ENCODE measurements at regions not wholly inside any gene's neighbourhood (a gene's known extent, or its start where the extent isn't known, plus 50 kb on each side); places are given as distances from the start of the nearest gene placed in this dataset.

- ATAC-seq (no peak), FAIRE-seq (no peak), DNase-seq (ENCODE audit: extremely low read depth in 1 of 4, low spot score in 3 of 4) (no peak)
- no peak overlapping the region for H3K4me2 ChIP-seq (ENCODE audit: insufficient read depth, low read length)
- in situ Hi-C loops (cut with MboI) (loop anchor here (5.0 kb wide), 1 partner anchor 393 kb away; no protein-coding TSS in a partner anchor), intact Hi-C loops (cut with micrococcal nuclease) (loop anchor here (5.0 kb wide), 1 partner anchor 343 kb away; the partner anchor contains the start of gene MID1IP1)
- H3K9ac ChIP-seq (ENCODE audit: insufficient read depth in 1 of 2, low read depth in 2 of 2, low read length in 2 of 2): no peak overlapping the region
- no peaks in the 10 kb centered on the region for H3K79me2 ChIP-seq (ENCODE audit: control insufficient read depth, insufficient read depth, low read length)
- 0 out of 5 replicates have a peak, but pooled peaks cover 0 to 5% of the 10 kb centered on the region in 2 experiments for H3K27me3 ChIP-seq (ENCODE audit: control insufficient read depth in 2 of 2, insufficient read depth in 2 of 2, low read length in 2 of 2)
- no peak overlapping the region for H2AFZ ChIP-seq (ENCODE audit: low read depth, low read length)
- no peak for TF ChIP-seq ZC3H11A (IDR thresholded peaks at IDR 0.05; ENCODE audit: low read depth, low read length)
- no peak for TF ChIP-seq ZNF124 (CRISPR knock-in tag; IDR thresholded peaks at IDR 0.05)
- TF ChIP-seq, protein P1, sequence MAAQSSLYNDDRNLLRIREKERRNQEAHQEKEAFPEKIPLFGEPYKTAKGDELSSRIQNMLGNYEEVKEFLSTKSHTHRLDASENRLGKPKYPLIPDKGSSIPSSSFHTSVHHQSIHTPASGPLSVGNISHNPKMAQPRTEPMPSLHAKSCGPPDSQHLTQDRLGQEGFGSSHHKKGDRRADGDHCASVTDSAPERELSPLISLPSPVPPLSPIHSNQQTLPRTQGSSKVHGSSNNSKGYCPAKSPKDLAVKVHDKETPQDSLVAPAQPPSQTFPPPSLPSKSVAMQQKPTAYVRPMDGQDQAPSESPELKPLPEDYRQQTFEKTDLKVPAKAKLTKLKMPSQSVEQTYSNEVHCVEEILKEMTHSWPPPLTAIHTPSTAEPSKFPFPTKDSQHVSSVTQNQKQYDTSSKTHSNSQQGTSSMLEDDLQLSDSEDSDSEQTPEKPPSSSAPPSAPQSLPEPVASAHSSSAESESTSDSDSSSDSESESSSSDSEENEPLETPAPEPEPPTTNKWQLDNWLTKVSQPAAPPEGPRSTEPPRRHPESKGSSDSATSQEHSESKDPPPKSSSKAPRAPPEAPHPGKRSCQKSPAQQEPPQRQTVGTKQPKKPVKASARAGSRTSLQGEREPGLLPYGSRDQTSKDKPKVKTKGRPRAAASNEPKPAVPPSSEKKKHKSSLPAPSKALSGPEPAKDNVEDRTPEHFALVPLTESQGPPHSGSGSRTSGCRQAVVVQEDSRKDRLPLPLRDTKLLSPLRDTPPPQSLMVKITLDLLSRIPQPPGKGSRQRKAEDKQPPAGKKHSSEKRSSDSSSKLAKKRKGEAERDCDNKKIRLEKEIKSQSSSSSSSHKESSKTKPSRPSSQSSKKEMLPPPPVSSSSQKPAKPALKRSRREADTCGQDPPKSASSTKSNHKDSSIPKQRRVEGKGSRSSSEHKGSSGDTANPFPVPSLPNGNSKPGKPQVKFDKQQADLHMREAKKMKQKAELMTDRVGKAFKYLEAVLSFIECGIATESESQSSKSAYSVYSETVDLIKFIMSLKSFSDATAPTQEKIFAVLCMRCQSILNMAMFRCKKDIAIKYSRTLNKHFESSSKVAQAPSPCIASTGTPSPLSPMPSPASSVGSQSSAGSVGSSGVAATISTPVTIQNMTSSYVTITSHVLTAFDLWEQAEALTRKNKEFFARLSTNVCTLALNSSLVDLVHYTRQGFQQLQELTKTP (IDR thresholded peaks at IDR 0.05; ENCODE audit: low read depth in 1 of 2, partially characterized antibody in 2 of 2): no peak
- no peak for TF ChIP-seq NFXL1 (CRISPR knock-in tag; IDR thresholded peaks at IDR 0.05)
- no peak for TF ChIP-seq ETV5 (CRISPR knock-in tag; IDR thresholded peaks at IDR 0.05; ENCODE audit: low read depth)
- no peak for TF ChIP-seq RERE (CRISPR knock-in tag; IDR thresholded peaks at IDR 0.05; ENCODE audit: borderline replicate concordance)
- TF ChIP-seq SMARCE1 (IDR thresholded peaks at IDR 0.05): no peak
- TF ChIP-seq ESRRB (CRISPR knock-in tag; IDR thresholded peaks at IDR 0.05; ENCODE audit: borderline replicate concordance): no peak
- TF ChIP-seq ZNF41 (CRISPR knock-in tag; conservative IDR thresholded peaks at IDR 0.05): no peak
- no peaks in the 10 kb centered on the region for H3K4me1 ChIP-seq (replicated peaks in 1 of 2; ENCODE audit: control insufficient read depth in 2 of 2, insufficient read depth in 2 of 2, low read length in 2 of 2)
- ChIA-PET CTCF (ENCODE audit: low intra/inter-chr PET ratio) (no interaction called here), POLR2A (no interaction called here)
- H4K20me1 ChIP-seq (replicated peaks; ENCODE audit: control insufficient read depth, insufficient read depth, low read length): no peaks in the 10 kb centered on the region
- H3K9me3 ChIP-seq (replicated peaks; ENCODE audit: control insufficient read depth, insufficient read depth, low read depth, low read length): no peaks in the 10 kb centered on the region
- WGBS (ENCODE audit: insufficient coverage, low coverage, missing lambda C conversion rate): 0% methylated on average over 4 of the region's 7 CpGs
- no peaks in the 10 kb centered on the region for H3K36me3 ChIP-seq (ENCODE audit: control insufficient read depth, insufficient read depth, low read length)
- no TSS peak for BruUV-seq (replicated peaks)
- H3K27ac ChIP-seq (ENCODE audit: extremely low read depth, low read depth, low read length): no peak overlapping the region
- H3K9me1 ChIP-seq (ENCODE audit: control insufficient read depth, insufficient read depth, low read length): no peaks in the 10 kb centered on the region
- H3K4me3 ChIP-seq: no peak overlapping the region
Observed at GRCh38 chrX:39144956-39145355, 343.7 kb downstream of the MID1IP1 start.
